Neural progenitor cell (in vitro differentiated cells): ENCODE measurements at regions not wholly inside any gene's neighbourhood (a gene's known extent, or its start where the extent isn't known, plus 50 kb on each side); places are given as distances from the start of the nearest gene placed in this dataset.
"Not testable (repeated sequence)": the region's sequence is repeated elsewhere in the genome, so short reads cannot be mapped to it uniquely, and the experiment has no call there.

ENCODE experiments used
- DNase-seq: peaks from one replicate; pipeline ENCODE4 v3.0.0-alpha.2; 2016; ENCODE audit warnings: low spot score
- H2AFZ ChIP-seq: fragments of 200-600 bp; sonication (generic); replicated peaks from 2 replicates; pipeline ENCODE4 v1.6.1; 2016; ENCODE audit warnings: antibody characterized with exemption
- H3F3A ChIP-seq: fragments of 200-600 bp; sonication (generic); 2 replicates; pipeline ENCODE4 v1.6.1; 2016; ENCODE audit warnings: antibody characterized with exemption, low read depth
- H3K27ac ChIP-seq: fragments of 200-600 bp; sonication (generic); 2 replicates; pipeline ENCODE4 v1.5.1; 2016; ENCODE audit warnings: mild to moderate bottlenecking
- H3K27me3 ChIP-seq: fragments of 200-600 bp; sonication (generic); 2 replicates; pipeline ENCODE4 v1.6.1; 2016; ENCODE audit warnings: mild to moderate bottlenecking, moderate library complexity
- H3K36me3 ChIP-seq: fragments of 200-600 bp; sonication (generic); 2 replicates; pipeline ENCODE4 v1.5.1; 2016
- H3K4me1 ChIP-seq: fragments of 200-600 bp; sonication (generic); 2 replicates; pipeline ENCODE4 v1.6.1; 2016; ENCODE audit warnings: mixed run types
- H3K4me2 ChIP-seq: fragments of 200-600 bp; sonication (generic); 2 replicates; pipeline ENCODE4 v1.6.1; 2016
- H3K4me3 ChIP-seq: fragments of 200-600 bp; sonication (generic); 2 replicates; pipeline ENCODE4 v1.5.1; 2016
- H3K79me2 ChIP-seq: fragments of 200-600 bp; sonication (generic); 2 replicates; pipeline ENCODE4 v1.6.1; 2016; ENCODE audit warnings: low read depth
- H3K9ac ChIP-seq: fragments of 200-600 bp; sonication (generic); 2 replicates; pipeline ENCODE4 v1.6.1; 2016
- H3K9me3 ChIP-seq: fragments of 200-600 bp; sonication (generic); 2 replicates; pipeline ENCODE4 v1.5.1; 2016; ENCODE audit warnings: low read depth
- H4K20me1 ChIP-seq: fragments of 200-600 bp; sonication (generic); 2 replicates; pipeline ENCODE4 v1.6.1; 2016; ENCODE audit warnings: low read depth
- H3K27ac Mint-ChIP-seq: 3 replicates; pipeline ENCODE4 v1.8.0; 2021; ENCODE audit warnings: mixed read lengths
- H3K27me3 Mint-ChIP-seq: 2 replicates; pipeline ENCODE4 v1.8.0; 2022; ENCODE audit warnings: low read depth, mild to moderate bottlenecking, inconsistent platforms, moderate library complexity, mixed read lengths; ENCODE audit not compliant: insufficient read depth
- H3K36me3 Mint-ChIP-seq: 3 replicates; pipeline ENCODE4 v1.8.0; 2021; ENCODE audit warnings: mixed read lengths
- H3K4me1 Mint-ChIP-seq: 3 replicates; pipeline ENCODE4 v1.8.0; 2021; ENCODE audit warnings: mixed read lengths
- H3K4me3 Mint-ChIP-seq: 3 replicates; pipeline ENCODE4 v1.8.0; 2021; ENCODE audit warnings: mild to moderate bottlenecking, moderate library complexity, mixed read lengths
- H3K9me3 Mint-ChIP-seq: 3 replicates; pipeline ENCODE4 v1.8.0; 2020; ENCODE audit warnings: mixed read lengths
- CTCF ChIP-seq: fragments of 200-600 bp; sonication (generic); IDR thresholded peaks from 2 replicates; pipeline ENCODE4 v1.5.1; 2017; ENCODE audit warnings: antibody characterized with exemption, mild to moderate bottlenecking
- EZH2 ChIP-seq: fragments of 200-600 bp; sonication (generic); IDR thresholded peaks from 2 replicates; pipeline ENCODE4 v1.6.1; 2017; ENCODE audit warnings: antibody characterized with exemption, mild to moderate bottlenecking, moderate library complexity
- EZH2phosphoT487 ChIP-seq: fragments of 200-600 bp; sonication (generic); IDR thresholded peaks from 2 replicates; pipeline ENCODE4 v1.6.1; 2017; ENCODE audit warnings: antibody characterized with exemption

GRCh38 chr13:79183231-79183630, 222.8 kb downstream of the RBM26 start:
- Histone ChIP-seq H2AFZ (no peak overlapping the region), H3K9ac (no peak overlapping the region), H3K79me2 (no peaks in the 10 kb centered on the region), H3F3A (no peaks in the 10 kb centered on the region), H3K36me3 (no peaks in the 10 kb centered on the region), H3K27ac (no peak overlapping the region), H3K4me1 (no peaks in the 10 kb centered on the region), H4K20me1 (no peaks in the 10 kb centered on the region), H3K4me2 (no peak overlapping the region), H3K27me3 (no peaks in the 10 kb centered on the region), H3K4me3 (no peak overlapping the region), H3K9me3 (no peaks in the 10 kb centered on the region)
- Mint-ChIP-seq H3K4me1 (peaks cover 3% of the 10 kb centered on the region), H3K27me3 (peaks cover 10% of the 10 kb centered on the region), H3K9me3 (peaks cover 4% of the 10 kb centered on the region), H3K36me3 (no peaks in the 10 kb centered on the region), H3K4me3 (no peak overlapping the region), H3K27ac (no peak overlapping the region)
- TF ChIP-seq CTCF = no peak
- no peak for TF ChIP-seq EZH2phosphoT487
- TF ChIP-seq EZH2 = no peak
- no peak for DNase-seq

- not testable (repeated sequence) for H3K9ac ChIP-seq, H3K4me3 Mint-ChIP-seq
Measured at GRCh38 chr13:79173691-79174090, 232.4 kb downstream of the RBM26 start.

GRCh38 chr13:79172924-79173323, 233.1 kb downstream of the RBM26 start:
- not testable (repeated sequence) for H3K27ac ChIP-seq, H3K9me3 ChIP-seq, H3K36me3 ChIP-seq, H3K4me2 ChIP-seq, H4K20me1 ChIP-seq, H3K4me3 ChIP-seq, H3K9ac ChIP-seq, H3K27ac Mint-ChIP-seq, H3K79me2 ChIP-seq, H3K27me3 ChIP-seq, H2AFZ ChIP-seq, H3K36me3 Mint-ChIP-seq, DNase-seq
- peaks cover 18% of the 10 kb centered on the region for H3F3A ChIP-seq
- Mint-ChIP-seq H3K9me3 (peaks cover 52% of the 10 kb centered on the region), H3K4me3 (peak overlapping the region; percentile 28), H3K4me1 (peaks cover 16% of the 10 kb centered on the region), H3K27me3 (peaks cover 36% of the 10 kb centered on the region)
- peaks cover 12% of the 10 kb centered on the region for H3K4me1 ChIP-seq

More at GRCh38 chr13:79173691-79174090, 232.4 kb downstream of the RBM26 start:
- not testable (repeated sequence) for H3K36me3 Mint-ChIP-seq, H3K27ac Mint-ChIP-seq, H3K4me2 ChIP-seq, H3K27ac ChIP-seq, H3K36me3 ChIP-seq, H3K79me2 ChIP-seq, H3K4me3 ChIP-seq, DNase-seq, H3K27me3 ChIP-seq, H2AFZ ChIP-seq, H3K9me3 ChIP-seq, H4K20me1 ChIP-seq
- H3K4me1 Mint-ChIP-seq = peaks cover 16% of the 10 kb centered on the region
- H3K9me3 Mint-ChIP-seq = peaks cover 46% of the 10 kb centered on the region
- H3K27me3 Mint-ChIP-seq = peaks cover 31% of the 10 kb centered on the region
- Histone ChIP-seq H3F3A (peaks cover 18% of the 10 kb centered on the region), H3K4me1 (peaks cover 12% of the 10 kb centered on the region)

GRCh38 chr13:79171141-79172061, 234.7 kb downstream of the RBM26 start:
- Mint-ChIP-seq H3K27me3 (peaks cover 37% of the 10 kb centered on the region), H3K4me1 (peaks cover 16% of the 10 kb centered on the region), H3K9me3 (peaks cover 55% of the 10 kb centered on the region), H3K36me3 (peaks cover 10% of the 10 kb centered on the region), H3K4me3 (no peak overlapping the region), H3K27ac (no peak overlapping the region)
- H3K27ac ChIP-seq = peak overlapping the region; percentile 15
- peak; percentile 88 for DNase-seq
- TF ChIP-seq EZH2 = no peak
- no peak for TF ChIP-seq CTCF
- TF ChIP-seq EZH2phosphoT487 = peak; percentile 99
- H3K4me1 ChIP-seq = peaks cover 12% of the 10 kb centered on the region
- H2AFZ ChIP-seq = no peak overlapping the region
- no peaks in the 10 kb centered on the region for H4K20me1 ChIP-seq
- H3K79me2 ChIP-seq = no peaks in the 10 kb centered on the region
- no peaks in the 10 kb centered on the region for H3K9me3 ChIP-seq
- peak overlapping the region; percentile 3 for H3K4me2 ChIP-seq
- H3F3A ChIP-seq = peaks cover 18% of the 10 kb centered on the region
- no peak overlapping the region for H3K9ac ChIP-seq
- no peak overlapping the region for H3K4me3 ChIP-seq
- H3K27me3 ChIP-seq = no peaks in the 10 kb centered on the region
- H3K36me3 ChIP-seq = no peaks in the 10 kb centered on the region
